ENCODE measurements at regions not wholly inside any gene's neighbourhood (a gene's known extent, or its start where the extent isn't known, plus 50 kb on each side); places are given as distances from the start of the nearest gene placed in this dataset.
"Not testable (repeated sequence)": the region's sequence is repeated elsewhere in the genome, so short reads cannot be mapped to it uniquely, and the experiment has no call there.

DNA sequence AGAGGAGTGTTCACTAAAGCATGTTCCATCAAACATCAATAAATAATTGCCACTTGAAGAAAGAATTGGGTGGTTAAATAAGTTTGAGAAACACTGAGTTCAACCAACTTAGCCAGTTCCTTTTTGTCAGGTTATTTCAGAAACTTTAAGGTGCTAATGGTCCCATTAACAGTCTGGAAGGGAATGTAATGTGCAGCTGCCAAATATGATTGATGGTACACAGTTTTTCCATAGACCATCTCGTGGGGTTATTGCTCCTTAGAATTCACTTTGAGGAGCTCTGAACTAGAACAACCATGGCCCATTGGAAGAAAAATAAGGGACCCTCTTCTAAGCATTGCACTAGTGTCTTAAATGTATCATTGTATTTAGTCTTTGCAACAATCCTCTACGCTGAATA lies 185.8 kb upstream of the NR2F2 start:
- Mint-ChIP-seq H3K9me3 (no peaks in the 10 kb centered on the region), H3K4me3 (no peak overlapping the region), H3K27ac (no peak overlapping the region), H3K4me1 (no peaks in the 10 kb centered on the region), H3K36me3 (no peaks in the 10 kb centered on the region), H3K27me3 (no peaks in the 10 kb centered on the region)
- DNase-seq, result no peak
- POLR2A ChIA-PET, result no interaction called here
- no peak for ATAC-seq (ENCODE audit: low read depth)

GRCh38 chr15:96146726-96147125 lies 183.8 kb upstream of the NR2F2 start:
- ATAC-seq (ENCODE audit: low read depth), result no peak
- no peak for DNase-seq
- Mint-ChIP-seq H3K27me3 (no peaks in the 10 kb centered on the region), H3K4me3 (no peak overlapping the region), H3K36me3 (no peaks in the 10 kb centered on the region), H3K4me1 (no peaks in the 10 kb centered on the region), H3K27ac (no peak overlapping the region), H3K9me3 (no peaks in the 10 kb centered on the region)
- POLR2A ChIA-PET, result no interaction called here

DNA sequence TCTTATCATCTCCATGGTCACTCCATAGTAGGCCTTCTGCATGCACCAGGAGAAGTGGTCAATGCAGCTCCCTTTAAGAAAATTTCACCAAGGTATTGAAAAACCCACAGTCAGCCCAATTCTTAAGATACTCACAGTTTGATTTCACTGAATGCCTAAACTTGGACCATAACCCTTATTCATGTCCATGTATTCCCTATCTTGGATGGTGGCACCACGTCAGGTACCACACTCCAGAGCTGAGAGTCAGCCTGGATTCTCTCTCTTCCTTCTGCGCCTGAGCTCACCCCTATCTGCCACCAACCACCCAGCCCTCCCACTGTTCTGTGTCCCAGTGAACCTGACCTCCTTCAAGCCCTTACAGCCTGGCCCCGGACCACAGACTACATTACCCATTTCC lies 183.2 kb upstream of the NR2F2 start:
- POLR2A ChIA-PET, result no interaction called here
- Mint-ChIP-seq H3K9me3 (no peaks in the 10 kb centered on the region), H3K4me1 (no peaks in the 10 kb centered on the region), H3K36me3 (no peaks in the 10 kb centered on the region), H3K27ac (no peak overlapping the region), H3K4me3 (no peak overlapping the region), H3K27me3 (no peaks in the 10 kb centered on the region)
- DNase-seq (no peak), ATAC-seq (ENCODE audit: low read depth) (no peak)

DNA sequence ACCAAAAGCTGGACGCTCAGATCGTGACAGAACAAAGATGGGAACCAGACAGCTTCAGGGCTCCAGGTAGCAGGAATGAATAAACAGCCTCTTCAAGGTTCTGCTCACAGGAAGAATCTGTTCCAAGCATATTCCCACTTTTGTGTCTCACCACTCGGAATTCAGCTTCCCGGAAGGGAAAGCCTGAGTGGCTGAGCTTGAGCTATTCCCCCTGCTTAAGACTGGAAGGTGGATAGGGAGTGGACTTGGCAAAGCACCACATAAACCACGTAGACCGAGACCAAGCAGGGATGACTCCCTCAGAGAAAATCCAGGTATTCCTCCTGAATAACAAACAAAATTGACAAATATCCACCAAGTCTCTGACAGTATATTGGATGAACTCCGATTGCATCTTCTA lies 180.2 kb upstream of the NR2F2 start:
- POLR2A ChIA-PET, result no interaction called here

GRCh38 chr15:96151749-96152148 lies 178.8 kb upstream of the NR2F2 start:
- H3K9me3 Mint-ChIP-seq; DNase-seq; H3K27ac Mint-ChIP-seq; H3K4me3 Mint-ChIP-seq; H3K27me3 Mint-ChIP-seq; H3K36me3 Mint-ChIP-seq; POLR2A ChIA-PET; ATAC-seq (ENCODE audit: low read depth); H3K4me1 Mint-ChIP-seq: not testable (repeated sequence)

More for the DNA sequence above, 180.2 kb upstream of the NR2F2 start:
- H3K27me3 Mint-ChIP-seq, result no peaks in the 10 kb centered on the region
- H3K4me1 Mint-ChIP-seq, result no peaks in the 10 kb centered on the region
- H3K4me3 Mint-ChIP-seq, result no peak overlapping the region
- H3K36me3 Mint-ChIP-seq, result no peaks in the 10 kb centered on the region
- H3K9me3 Mint-ChIP-seq, result no peaks in the 10 kb centered on the region
- no peak for ATAC-seq (ENCODE audit: low read depth)
- no peak for DNase-seq
- no peak overlapping the region for H3K27ac Mint-ChIP-seq

DNA sequence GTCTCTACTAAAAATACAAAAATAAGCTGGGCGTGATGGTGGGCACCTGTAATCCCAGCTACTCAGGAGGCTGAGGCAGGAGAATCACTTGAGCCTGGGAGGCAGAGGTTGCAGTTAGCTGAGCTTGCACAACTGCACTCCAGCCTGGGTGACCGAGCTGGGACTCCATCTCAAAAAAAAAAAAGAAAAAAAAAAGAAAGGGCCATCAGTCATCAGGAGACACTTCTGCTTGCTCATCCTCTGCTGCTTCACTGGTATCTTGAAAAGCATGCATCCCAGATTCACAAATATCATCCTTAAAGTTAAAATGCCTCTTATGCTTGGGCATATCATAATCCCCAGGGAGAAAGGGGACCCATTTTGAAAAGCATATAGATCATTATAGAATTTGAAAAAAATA lies 176.6 kb upstream of the NR2F2 start:
- H3K4me3 Mint-ChIP-seq, result no peak overlapping the region

DNA sequence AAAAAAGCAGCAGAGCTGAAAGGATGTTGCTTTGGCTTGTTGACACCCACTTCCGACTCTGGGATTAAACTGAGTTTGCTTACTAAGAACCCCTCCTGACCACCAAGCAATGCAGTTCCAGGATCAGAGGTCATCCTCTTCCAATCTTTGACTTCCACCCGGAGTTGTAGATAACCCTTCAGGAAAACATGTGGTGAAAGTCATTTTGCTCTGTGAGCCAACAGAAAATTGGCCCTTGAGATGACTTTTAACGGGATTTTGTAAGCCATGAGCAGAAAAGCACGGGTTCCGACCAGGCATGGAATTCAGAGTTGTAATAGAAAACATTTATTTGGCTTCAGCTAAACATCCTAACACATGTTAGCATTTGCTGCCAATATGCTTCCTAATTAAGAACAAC lies 171.6 kb upstream of the NR2F2 start:
- no peak for ATAC-seq (ENCODE audit: low read depth)
- Mint-ChIP-seq H3K27ac (no peak overlapping the region), H3K36me3 (no peaks in the 10 kb centered on the region), H3K4me3 (no peak overlapping the region), H3K9me3 (no peaks in the 10 kb centered on the region), H3K27me3 (peaks cover 3% of the 10 kb centered on the region), H3K4me1 (no peaks in the 10 kb centered on the region)
- DNase-seq, result no peak
- POLR2A ChIA-PET, result no interaction called here

More for the DNA sequence above, 176.6 kb upstream of the NR2F2 start:
- H3K9me3 Mint-ChIP-seq, result no peaks in the 10 kb centered on the region
- no peak overlapping the region for H3K27ac Mint-ChIP-seq
- ATAC-seq (ENCODE audit: low read depth) (no peak), DNase-seq (no peak)
- H3K36me3 Mint-ChIP-seq, result no peaks in the 10 kb centered on the region
- no peaks in the 10 kb centered on the region for H3K4me1 Mint-ChIP-seq
- POLR2A ChIA-PET, result no interaction called here
- no peaks in the 10 kb centered on the region for H3K27me3 Mint-ChIP-seq

DNA sequence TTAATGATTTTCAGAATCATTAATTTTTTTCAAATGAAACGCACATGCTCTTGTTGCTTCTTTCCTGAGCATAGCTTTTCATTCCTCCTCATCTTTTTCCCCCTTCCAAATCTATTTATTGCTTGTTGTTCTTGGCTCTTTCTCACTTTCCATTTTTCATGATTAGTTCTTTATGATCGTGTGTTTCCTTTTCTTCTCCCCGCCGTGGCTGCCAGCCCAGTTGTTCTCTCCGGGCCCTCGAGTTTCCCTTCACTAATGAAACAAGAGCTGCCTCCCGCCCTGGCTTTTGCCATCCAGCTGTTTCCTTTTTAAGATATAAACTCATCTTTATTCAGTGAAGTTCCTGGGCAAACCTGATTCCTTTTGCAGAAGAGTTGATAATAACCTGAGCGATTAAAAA lies 170.2 kb upstream of the NR2F2 start:
- Mint-ChIP-seq H3K27me3 (peaks cover 3% of the 10 kb centered on the region), H3K4me1 (no peaks in the 10 kb centered on the region), H3K4me3 (no peak overlapping the region), H3K9me3 (no peaks in the 10 kb centered on the region), H3K36me3 (no peaks in the 10 kb centered on the region), H3K27ac (no peak overlapping the region)
- DNase-seq, result no peak
- ATAC-seq (ENCODE audit: low read depth), result no peak
- POLR2A ChIA-PET, result no interaction called here

- no peaks in the 10 kb centered on the region for H3K4me1 Mint-ChIP-seq
- POLR2A ChIA-PET, result no interaction called here
- no peaks in the 10 kb centered on the region for H3K9me3 Mint-ChIP-seq
- DNase-seq (no peak), ATAC-seq (ENCODE audit: low read depth) (no peak)
- H3K36me3 Mint-ChIP-seq, result no peaks in the 10 kb centered on the region
- H3K27ac Mint-ChIP-seq, result no peak overlapping the region
- peaks cover 3% of the 10 kb centered on the region for H3K27me3 Mint-ChIP-seq
- H3K4me3 Mint-ChIP-seq, result no peak overlapping the region
Observed at GRCh38 chr15:96160800-96161199, 169.7 kb upstream of the NR2F2 start.

- Mint-ChIP-seq H3K27me3 (peaks cover 3% of the 10 kb centered on the region), H3K4me1 (no peaks in the 10 kb centered on the region), H3K36me3 (no peaks in the 10 kb centered on the region), H3K9me3 (no peaks in the 10 kb centered on the region), H3K27ac (no peak overlapping the region), H3K4me3 (no peak overlapping the region)
- DNase-seq (no peak), ATAC-seq (ENCODE audit: low read depth) (no peak)
- POLR2A ChIA-PET, result no interaction called here
Observed at GRCh38 chr15:96162322-96162721, 168.2 kb upstream of the NR2F2 start.

GRCh38 chr15:96165081-96165480 lies 165.4 kb upstream of the NR2F2 start:
- Mint-ChIP-seq H3K27ac (no peak overlapping the region), H3K4me3 (no peak overlapping the region), H3K36me3 (no peaks in the 10 kb centered on the region), H3K9me3 (no peaks in the 10 kb centered on the region), H3K27me3 (peaks cover 3% of the 10 kb centered on the region), H3K4me1 (no peaks in the 10 kb centered on the region)
- POLR2A ChIA-PET, result no interaction called here
- ATAC-seq (ENCODE audit: low read depth), result no peak
- no peak for DNase-seq

DNA sequence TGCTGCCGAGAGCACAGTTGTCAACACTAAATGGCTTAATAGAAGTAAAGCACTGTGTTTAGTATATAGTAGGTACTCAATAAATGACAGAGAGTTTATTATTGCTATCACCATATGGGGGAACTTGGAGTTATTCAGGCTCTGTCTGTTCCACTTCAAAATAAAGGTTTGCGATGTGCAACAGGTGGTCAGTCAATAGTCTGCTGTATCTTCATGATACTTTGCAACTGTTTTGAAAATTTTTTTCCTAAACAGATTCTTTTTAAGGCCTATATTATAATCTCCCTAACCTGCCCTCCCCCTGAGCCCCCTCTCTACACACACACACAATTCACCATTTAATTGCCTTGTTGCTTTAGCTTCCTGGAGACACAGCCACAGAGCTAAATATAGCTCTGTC lies 164.7 kb upstream of the NR2F2 start:
- Mint-ChIP-seq H3K36me3 (no peaks in the 10 kb centered on the region), H3K27me3 (peaks cover 3% of the 10 kb centered on the region), H3K4me1 (no peaks in the 10 kb centered on the region), H3K27ac (no peak overlapping the region), H3K4me3 (no peak overlapping the region), H3K9me3 (no peaks in the 10 kb centered on the region)
- POLR2A ChIA-PET, result no interaction called here
- DNase-seq, result no peak
- ATAC-seq (ENCODE audit: low read depth), result no peak

- no peak overlapping the region for H3K27ac Mint-ChIP-seq
- POLR2A ChIA-PET, result no interaction called here
Observed at GRCh38 chr15:96166223-96167200, 164.0 kb upstream of the NR2F2 start.

DNA sequence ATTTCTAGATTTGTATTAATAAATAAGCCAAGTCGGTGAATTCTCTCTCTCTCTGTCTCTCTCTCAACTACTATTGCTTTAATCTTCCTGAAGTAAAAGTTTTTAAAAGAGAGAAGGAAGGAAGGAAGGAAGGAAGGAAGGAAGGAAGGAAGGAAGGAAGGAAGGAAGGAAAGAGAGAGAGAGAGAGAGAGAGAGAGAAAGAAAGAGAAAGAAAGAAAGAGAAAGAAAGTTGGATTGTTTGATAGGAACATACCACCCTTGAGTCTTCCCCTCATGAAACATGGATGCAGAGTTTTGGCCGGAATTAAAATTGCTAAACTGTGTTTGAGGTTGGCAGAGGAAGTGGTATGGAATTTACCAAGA lies 159.9 kb upstream of the NR2F2 start:
- H3K36me3 Mint-ChIP-seq; H3K4me3 Mint-ChIP-seq; POLR2A ChIA-PET; H3K9me3 Mint-ChIP-seq; H3K4me1 Mint-ChIP-seq; H3K27ac Mint-ChIP-seq; DNase-seq; H3K27me3 Mint-ChIP-seq; ATAC-seq (ENCODE audit: low read depth): not testable (repeated sequence)

More at GRCh38 chr15:96166223-96167200, 164.0 kb upstream of the NR2F2 start:
- ATAC-seq (ENCODE audit: low read depth), result no peak
- H3K4me3 Mint-ChIP-seq, result no peak overlapping the region
- peaks cover 3% of the 10 kb centered on the region for H3K27me3 Mint-ChIP-seq
- no peaks in the 10 kb centered on the region for H3K36me3 Mint-ChIP-seq
- no peaks in the 10 kb centered on the region for H3K4me1 Mint-ChIP-seq
- DNase-seq, result no peak
- no peaks in the 10 kb centered on the region for H3K9me3 Mint-ChIP-seq
